Neural cell (in vitro differentiated cells): ENCODE measurements at regions not wholly inside any gene's neighbourhood (a gene's known extent, or its start where the extent isn't known, plus 50 kb on each side); places are given as distances from the start of the nearest gene placed in this dataset.

Source experiments
- EZH2 ChIP-seq: fragments of 200-600, 300-800 bp; shearing (Covaris generic), sonication (generic); IDR thresholded peaks from 2 replicates; pipeline ENCODE4 v1.6.1; 2014; ENCODE audit warnings: antibody characterized with exemption, low read length, borderline replicate concordance, mild to moderate bottlenecking; ENCODE audit not compliant: insufficient read depth, poor library complexity, severe bottlenecking
- POLR2AphosphoS5 ChIP-seq: IDR thresholded peaks from 2 replicates; pipeline ENCODE4 v1.6.1; 2012
- TAF1 ChIP-seq: IDR thresholded peaks from 2 replicates; pipeline ENCODE4 v1.6.1; 2012; ENCODE audit warnings: low read depth

- TF ChIP-seq TAF1 (no peak), POLR2AphosphoS5 (no peak), EZH2 (no peak)
Measured at GRCh38 chr10:123606955-123607354, 59.2 kb upstream of the GPR26 start.
